ENCODE measurements at regions not wholly inside any gene's neighbourhood (a gene's known extent, or its start where the extent isn't known, plus 50 kb on each side); places are given as distances from the start of the nearest gene placed in this dataset.
"Not testable (repeated sequence)": the region's sequence is repeated elsewhere in the genome, so short reads cannot be mapped to it uniquely, and the experiment has no call there.

DNA sequence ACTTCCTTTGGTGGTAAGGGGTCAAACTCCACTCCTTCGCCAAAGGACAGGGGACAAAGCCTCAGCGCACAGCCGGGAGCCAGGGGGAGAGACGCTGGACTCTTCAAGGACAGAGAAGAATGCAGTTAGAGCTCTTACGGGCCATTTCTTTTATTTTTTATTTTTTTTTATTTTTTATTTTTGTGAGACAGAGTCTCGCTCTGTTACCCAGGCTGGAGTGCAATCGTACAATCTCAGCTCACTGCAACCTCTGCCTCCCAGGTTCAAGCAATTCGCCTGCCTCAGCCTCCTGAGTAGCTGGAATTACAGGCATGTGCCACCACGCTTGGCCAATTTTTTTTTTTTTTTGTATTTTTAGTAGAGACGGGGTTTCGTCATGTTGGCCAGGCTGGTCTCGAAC is 93.2 kb upstream of the RPH3AL start, which contains the start of gene RFLNB:
Gene RFLNB (minus strand): TSS at position 101 of the 400 bp plus-strand sequence.
- not testable (repeated sequence) for H3K9me3 ChIP-seq, H3K36me3 ChIP-seq, DNase-seq, H3K27me3 ChIP-seq, H3K4me3 ChIP-seq

DNA sequence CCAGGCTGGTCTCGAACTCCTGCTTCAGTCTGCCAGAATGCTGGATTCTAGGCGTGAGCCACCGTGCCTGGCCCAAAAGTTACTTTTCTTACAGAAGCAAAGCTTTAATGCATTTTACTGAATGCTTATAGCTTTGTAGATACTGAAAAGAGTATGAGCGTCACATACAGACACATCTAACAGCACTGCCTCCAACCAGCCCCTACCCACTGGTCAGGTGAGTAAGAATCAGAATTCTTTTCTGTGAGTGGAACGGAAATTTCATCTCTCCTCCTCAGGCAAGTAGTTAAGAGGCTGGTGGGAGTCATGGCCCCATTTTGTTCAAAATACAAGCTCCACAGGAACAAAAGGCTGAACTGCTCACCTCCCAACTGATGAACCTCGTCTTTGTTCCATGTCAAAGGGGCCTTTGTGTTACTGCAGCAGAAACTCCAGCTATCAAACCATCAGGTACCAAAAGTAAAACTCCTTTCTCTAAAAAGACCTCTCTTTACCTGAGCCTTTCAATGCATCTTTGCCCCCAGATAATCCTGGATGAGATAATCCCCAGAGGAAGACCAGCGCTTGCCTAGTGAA is 92.4 kb upstream of the RPH3AL start:
- DNase-seq, result no peak
- Histone ChIP-seq H3K36me3 (no peaks in the 10 kb centered on the region), H3K27me3 (no peaks in the 10 kb centered on the region), H3K9me3 (no peaks in the 10 kb centered on the region), H3K4me3 (no peak overlapping the region)

DNA sequence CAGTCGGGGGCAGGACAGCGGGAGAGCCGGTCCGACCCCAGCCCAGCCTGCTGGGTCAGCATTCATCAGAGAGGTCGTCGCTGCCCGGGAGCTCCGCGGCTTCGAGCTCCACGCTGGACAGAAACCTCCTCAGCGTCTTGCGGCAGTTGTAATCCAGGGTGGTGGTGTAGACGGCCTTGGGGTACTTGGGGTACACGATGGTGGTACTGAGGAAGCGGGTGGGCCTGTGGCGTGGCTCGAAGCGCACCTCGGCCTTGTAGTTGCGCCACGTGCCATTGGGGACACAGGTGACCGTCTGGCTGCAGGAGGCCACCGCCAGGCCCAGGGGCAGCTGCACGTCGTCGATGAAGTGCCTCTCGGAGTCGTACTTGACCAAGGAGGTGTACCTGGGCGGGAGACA is 90.5 kb upstream of the RPH3AL start:
- no peaks in the 10 kb centered on the region for H3K36me3 ChIP-seq
- H3K4me3 ChIP-seq, result no peak overlapping the region
- no peaks in the 10 kb centered on the region for H3K27me3 ChIP-seq
- H3K9me3 ChIP-seq, result no peaks in the 10 kb centered on the region
- DNase-seq, result no peak

DNA sequence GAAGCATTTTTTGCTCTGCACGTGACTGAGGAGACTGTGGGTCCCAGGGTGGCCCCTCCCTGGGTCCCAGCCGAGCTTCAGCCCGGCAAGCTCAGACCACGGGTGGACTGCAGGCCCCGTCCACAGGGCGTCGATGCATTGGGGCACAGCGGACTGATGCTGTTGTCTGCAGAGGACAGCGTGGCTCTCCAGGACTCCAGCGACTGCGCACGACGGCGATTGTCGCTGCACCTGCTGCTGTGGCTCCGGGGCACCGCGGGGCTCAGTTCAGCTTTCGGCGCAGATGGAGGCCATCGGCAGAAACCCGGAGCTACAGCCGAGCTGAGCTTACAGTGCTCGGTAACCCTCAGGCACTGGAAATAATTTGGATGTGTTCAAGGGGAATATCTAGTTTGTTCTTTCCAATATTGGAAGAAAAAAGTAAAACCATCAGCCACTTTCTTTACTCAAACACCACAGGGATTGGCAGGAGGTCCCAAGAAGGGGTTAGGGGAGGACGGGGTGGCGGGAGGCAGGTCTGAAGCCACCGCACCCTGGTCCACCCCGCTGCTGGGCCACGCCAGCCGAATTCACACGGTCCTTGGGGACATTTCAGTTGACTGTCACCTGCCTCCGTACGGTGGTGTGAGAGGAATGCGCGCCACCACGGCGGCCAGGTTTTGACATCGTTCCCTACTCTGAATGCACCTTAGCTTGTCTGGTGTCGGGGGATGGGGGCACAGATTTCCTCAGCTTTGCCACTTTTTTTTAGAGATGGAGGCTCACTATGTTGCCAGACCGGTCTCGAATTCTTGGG is 88.7 kb upstream of the RPH3AL start:
- H3K27me3 ChIP-seq, result no peaks in the 10 kb centered on the region
- no peaks in the 10 kb centered on the region for H3K36me3 ChIP-seq
- H3K9me3 ChIP-seq, result no peaks in the 10 kb centered on the region
- DNase-seq, result no peak
- no peak overlapping the region for H3K4me3 ChIP-seq

DNA sequence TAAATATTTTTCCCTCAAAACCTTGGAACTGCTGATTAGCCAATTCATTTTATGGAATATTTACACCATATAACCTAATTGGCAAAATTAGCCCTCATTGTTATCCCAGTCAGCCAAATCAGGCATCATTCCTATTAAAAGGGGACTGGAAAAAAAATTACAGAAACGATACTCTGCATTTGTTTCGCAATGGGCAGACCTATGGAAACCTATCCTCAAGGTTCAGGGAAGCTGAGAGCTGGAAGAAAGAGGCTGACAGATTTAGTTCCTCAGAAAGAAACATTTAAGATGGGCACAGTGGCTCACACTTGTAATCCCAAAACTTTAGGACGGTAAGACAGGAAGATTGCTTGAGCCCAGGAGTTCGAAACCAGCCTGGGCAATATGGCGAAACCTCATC is 85.6 kb upstream of the RPH3AL start:
- no peaks in the 10 kb centered on the region for H3K9me3 ChIP-seq
- H3K4me3 ChIP-seq, result no peak overlapping the region
- H3K27me3 ChIP-seq, result no peaks in the 10 kb centered on the region
- no peaks in the 10 kb centered on the region for H3K36me3 ChIP-seq
- no peak for DNase-seq

DNA sequence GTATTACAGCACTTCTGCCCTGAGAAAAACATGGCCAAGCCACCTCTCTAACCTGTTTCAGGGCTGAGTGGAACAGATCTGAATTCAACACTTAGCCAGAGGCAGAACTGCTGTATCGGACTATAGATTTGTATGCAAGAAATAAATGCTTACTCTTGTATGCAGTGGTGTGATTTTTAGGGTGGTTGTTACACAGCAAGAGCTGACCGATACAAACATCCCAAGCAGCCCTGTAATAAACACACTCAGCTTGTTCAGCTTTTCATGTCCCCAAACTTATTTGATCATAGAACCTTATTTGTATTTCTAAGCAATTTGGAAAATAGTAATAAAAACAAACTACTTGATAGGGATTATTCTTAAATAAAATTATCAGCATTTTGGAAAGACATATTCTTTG is 84.9 kb upstream of the RPH3AL start:
- H3K27me3 ChIP-seq, result no peaks in the 10 kb centered on the region
- no peak for DNase-seq
- no peaks in the 10 kb centered on the region for H3K9me3 ChIP-seq
- no peak overlapping the region for H3K4me3 ChIP-seq
- H3K36me3 ChIP-seq, result no peaks in the 10 kb centered on the region

DNA sequence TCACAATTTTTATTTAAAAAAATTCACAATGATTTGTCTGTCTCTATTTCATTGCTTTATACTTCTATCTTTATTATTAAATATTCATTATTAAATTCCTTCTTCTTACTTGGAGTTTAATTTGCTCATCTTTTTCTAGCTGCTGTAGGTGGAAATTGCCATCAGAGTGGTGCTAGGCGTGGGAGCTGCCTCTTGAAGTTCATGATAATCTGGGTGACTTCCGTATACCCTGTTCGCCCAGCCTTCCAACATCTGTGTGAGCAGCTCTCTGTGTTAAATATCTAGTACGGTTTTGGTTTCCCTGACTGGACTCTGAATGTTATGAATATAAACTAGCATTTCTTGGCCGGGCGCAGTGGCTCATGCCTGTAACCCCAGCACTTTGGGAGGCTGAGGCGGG is 84.0 kb upstream of the RPH3AL start:
- Histone ChIP-seq H3K9me3 (no peaks in the 10 kb centered on the region), H3K27me3 (no peaks in the 10 kb centered on the region), H3K36me3 (no peaks in the 10 kb centered on the region), H3K4me3 (no peak overlapping the region)
- no peak for DNase-seq

DNA sequence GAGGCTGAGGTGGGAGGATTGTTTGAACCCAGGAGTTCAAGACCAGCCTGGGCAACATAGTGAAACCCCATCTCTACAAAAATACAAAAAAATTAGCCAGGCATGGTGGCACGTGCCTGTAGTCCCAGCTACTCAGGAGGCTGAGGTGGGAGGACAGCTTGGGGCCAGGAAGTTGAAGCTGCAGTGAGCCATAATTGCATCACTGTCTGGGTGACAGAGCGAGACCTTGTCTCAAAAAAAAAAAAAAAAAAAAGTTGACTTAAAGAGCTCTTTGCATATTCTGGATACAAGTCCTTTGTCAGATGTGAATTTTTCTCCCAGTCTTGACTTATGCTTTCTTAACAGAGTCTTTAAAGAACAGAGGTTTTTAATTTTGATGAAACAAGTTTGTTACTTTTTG is 79.9 kb upstream of the RPH3AL start:
- H3K27me3 ChIP-seq, DNase-seq, H3K4me3 ChIP-seq, H3K9me3 ChIP-seq, H3K36me3 ChIP-seq: not testable (repeated sequence)

DNA sequence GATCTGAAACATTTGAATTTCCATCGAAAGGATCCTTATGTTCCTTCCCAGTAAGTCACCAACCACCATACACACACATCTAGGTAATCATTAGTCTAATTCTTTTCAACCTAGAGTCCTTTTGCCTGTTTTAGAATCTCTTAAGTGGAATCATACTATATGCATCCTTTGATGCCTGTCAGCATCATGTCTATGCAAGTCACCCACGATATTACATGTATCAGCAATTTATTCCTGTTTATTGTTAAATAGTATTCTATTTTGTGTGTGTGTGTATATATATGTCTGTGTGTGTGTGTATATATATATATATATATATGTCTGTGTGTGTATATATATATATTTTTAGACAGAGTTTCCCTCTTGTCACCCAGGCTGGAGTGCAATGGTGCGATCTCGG is 78.9 kb upstream of the RPH3AL start:
- Histone ChIP-seq H3K27me3 (no peaks in the 10 kb centered on the region), H3K4me3 (no peak overlapping the region), H3K9me3 (peaks cover 2% of the 10 kb centered on the region; the same call in 1 of the 2 replicates), H3K36me3 (no peaks in the 10 kb centered on the region)
- no peak for DNase-seq

DNA sequence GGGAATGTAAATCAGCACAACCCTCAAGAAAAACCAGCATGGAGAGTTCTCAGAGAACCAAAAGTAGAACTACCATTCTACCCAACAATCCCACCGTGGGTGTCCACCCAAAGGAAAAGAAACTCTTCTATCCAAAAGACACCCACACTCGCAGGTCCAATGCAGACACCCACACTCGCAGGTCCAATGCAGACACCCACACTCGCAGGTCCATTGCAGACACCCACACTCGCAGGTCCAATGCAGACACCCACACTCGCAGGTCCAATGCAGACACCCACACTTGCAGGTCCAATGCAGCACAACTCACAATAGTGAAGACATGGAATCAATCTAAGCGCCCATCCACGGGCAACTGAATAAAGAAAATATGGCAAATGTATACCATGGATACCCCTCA is 77.0 kb upstream of the RPH3AL start:
- H3K36me3 ChIP-seq, result no peaks in the 10 kb centered on the region
- no peaks in the 10 kb centered on the region for H3K27me3 ChIP-seq
- DNase-seq, result no peak
- no peak overlapping the region for H3K4me3 ChIP-seq
- H3K9me3 ChIP-seq, result peaks cover 2% of the 10 kb centered on the region; the same call in 1 of the 2 replicates

DNA sequence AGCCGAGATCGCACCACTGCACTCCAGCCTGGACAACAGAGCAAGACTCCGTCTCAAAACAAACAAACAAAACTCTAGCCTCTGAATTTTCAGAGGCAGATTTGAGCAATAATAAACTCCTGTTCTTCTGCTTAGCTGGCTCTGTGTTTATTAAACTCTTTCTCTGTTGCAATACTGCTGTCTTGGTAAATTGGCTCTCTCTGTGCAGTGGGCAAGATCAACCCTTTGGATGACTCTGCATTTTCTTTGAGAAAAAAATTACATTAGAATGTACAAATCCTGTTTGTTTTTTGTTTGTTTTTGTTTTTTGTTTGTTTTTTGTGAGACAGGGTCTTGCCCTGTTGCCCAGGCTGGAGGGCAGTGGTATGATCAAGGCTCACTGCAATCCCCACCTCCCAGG is 75.8 kb upstream of the RPH3AL start:
- Histone ChIP-seq H3K36me3 (no peaks in the 10 kb centered on the region), H3K9me3 (peaks cover 2% of the 10 kb centered on the region; the same call in 1 of the 2 replicates), H3K27me3 (no peaks in the 10 kb centered on the region), H3K4me3 (no peak overlapping the region)
- no peak for DNase-seq

DNA sequence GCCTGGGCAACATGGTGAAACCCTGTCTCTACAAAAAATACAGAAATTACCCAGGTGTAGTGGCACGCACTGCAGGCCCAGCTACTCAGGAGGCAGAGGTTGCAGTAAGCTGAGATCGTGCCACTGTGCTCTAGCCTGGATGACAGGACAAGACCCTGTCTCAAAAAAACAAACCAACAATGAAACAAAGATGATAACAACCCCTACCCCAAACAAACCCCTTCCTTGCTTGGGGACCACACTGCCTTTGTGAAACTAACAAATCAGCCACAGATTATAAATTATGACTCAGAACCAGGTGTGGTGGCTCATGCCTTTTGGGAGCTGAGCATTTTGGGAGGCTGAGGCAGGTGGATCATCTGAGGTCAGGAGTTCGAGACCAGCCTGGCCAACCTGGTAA is 75.3 kb upstream of the RPH3AL start:
- Histone ChIP-seq H3K36me3 (no peaks in the 10 kb centered on the region), H3K9me3 (peaks cover 2% of the 10 kb centered on the region; the same call in 1 of the 2 replicates), H3K4me3 (no peak overlapping the region), H3K27me3 (no peaks in the 10 kb centered on the region)
- DNase-seq, result no peak

DNA sequence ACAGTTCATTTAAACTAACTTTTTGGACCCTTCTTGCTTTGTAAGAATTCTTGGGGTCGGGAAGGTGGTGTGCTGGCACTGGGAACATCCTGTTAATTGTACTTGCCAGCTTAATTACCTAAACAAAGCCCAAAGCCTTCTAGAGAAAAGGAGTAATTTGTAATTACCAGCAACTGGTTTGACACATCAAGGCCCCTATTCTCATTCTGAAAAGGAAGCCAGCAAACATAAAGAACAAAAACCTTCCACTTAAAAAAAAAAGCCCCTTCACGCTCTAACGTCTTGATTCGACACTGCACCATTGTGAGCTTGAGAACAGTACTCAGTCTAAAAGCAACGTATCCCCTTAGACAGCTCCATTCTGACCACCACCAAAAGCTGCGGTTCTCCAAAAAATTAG is 74.7 kb upstream of the RPH3AL start:
- DNase-seq, result no peak
- no peaks in the 10 kb centered on the region for H3K36me3 ChIP-seq
- no peak overlapping the region for H3K4me3 ChIP-seq
- H3K27me3 ChIP-seq, result no peaks in the 10 kb centered on the region
- peaks cover 2% of the 10 kb centered on the region; the same call in 1 of the 2 replicates for H3K9me3 ChIP-seq

DNA sequence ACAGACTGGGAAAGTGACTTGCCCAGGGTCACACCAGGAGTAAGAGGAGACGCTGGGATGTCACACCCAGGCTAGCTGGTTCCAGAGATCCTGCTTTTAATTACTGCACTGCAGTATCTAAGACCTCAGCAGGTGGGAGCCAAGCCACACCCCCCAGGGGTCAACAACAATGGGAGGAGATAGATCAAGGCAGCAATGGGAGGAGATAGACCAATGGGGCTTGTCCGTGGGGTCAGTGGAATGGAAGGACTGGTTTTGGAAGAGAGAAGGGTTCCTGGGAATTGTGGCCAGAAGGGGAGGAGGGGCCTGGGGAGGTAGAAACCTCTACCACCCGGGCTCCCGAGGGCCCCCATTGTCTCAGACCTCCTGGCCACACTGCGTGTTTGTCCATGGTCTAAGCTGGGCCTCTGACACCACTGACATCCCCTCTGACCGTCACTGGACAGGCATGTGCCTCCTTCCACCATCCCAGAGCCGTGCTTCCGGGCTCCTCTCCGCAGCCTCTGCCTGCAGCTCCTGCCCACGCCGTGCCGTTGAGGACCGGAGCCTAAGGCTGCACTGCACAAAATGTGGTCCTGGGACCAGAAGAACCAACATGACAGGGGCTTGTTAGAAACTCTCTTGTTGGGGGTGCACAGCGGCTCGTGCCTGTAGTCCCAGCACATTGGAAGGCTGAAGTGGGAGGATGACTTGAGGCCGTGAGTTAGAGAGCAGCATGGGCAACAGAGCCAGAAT is 69.8 kb upstream of the RPH3AL start:
- H3K36me3 ChIP-seq, result no peaks in the 10 kb centered on the region
- no peak for DNase-seq

DNA sequence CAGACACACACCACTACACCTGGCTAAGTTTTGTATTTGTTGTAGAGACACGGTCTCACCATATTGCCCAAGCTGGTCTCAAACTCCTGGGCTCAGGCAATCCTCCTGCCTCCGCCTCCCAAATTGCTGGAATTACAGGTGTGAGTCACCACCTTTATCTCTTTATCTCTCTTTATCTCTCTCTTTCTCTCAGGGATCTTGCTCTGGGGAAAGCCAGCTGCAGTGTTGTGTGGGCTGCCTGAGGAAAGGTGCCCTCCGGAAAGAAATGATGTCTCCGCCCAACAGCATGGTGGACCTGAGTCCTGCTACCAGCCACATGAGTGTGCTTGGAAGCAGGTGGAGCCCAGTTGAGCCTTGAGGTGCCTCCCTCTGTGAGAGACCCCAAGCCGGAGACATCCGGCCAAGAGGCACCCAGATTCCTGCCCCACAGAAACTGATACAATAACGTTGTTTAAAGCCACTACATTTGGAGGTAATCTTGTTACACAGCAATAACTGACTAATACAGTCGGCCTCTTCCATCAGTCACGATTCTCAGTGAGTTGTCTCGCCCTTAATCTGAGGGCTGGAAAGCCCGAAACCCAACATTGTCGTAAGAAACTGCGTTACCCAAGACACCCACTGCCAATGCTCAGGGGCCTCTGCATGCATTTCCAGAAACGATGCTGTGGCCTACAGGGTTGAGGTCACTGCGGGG is 68.0 kb upstream of the RPH3AL start:
- Histone ChIP-seq H3K27me3 (no peaks in the 10 kb centered on the region), H3K4me3 (no peak overlapping the region), H3K9me3 (no peaks in the 10 kb centered on the region), H3K36me3 (no peaks in the 10 kb centered on the region)
- no peak for DNase-seq

More for the DNA sequence above, 69.8 kb upstream of the RPH3AL start:
- Histone ChIP-seq H3K4me3 (no peak overlapping the region), H3K27me3 (no peaks in the 10 kb centered on the region), H3K9me3 (no peaks in the 10 kb centered on the region)

DNA sequence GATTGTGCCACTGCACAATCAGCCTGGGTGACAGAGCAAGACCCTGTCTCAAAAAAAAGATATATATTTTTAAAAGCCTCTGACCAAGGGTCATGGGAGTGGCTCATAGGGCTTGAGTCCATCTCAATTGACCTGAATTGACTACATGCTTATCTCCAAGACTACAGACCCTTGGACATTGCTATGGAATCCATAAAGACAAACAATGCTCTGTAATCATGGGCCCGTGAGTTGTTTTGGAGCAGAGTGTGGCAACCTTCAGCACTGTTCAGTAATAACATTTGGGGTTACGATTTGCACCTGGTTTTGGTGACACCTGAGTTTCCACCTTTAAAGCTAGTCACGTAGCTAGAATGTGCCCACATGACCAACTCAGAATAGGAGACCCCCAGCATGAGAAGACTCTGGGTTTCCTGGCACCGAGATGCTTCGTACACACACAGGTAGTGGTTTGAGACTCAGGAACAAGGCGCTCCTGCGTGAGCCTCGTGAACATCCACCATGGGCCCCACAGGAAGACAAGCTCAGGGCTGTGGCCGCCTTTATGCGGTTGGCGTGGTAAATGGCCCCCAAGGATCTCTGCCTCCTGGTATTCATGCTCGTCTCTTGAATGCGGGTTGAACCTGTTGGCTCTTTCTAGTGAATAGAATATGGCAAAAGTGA is 66.6 kb upstream of the RPH3AL start:
- H3K4me3 ChIP-seq, result no peak overlapping the region
- H3K27me3 ChIP-seq, result no peaks in the 10 kb centered on the region
- no peaks in the 10 kb centered on the region for H3K36me3 ChIP-seq
- H3K9me3 ChIP-seq, result no peaks in the 10 kb centered on the region
- DNase-seq, result no peak

DNA sequence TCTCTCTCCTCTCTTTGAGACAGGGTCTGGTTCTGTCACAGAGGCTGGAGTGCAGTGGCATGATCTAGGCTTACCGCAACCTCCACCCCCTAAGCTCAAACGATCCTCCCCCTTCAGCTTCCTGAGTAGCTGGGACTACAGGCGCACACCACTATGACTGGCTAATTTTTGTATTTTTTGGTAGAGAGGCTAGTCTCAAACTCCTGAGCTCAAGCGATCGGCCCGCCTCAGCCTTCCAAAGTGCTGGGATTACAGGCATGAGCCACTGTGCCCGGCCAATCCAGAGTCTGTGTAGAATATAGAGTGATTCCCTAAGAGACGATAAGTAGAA is 65.8 kb upstream of the RPH3AL start:
- H3K9me3 ChIP-seq, result no peaks in the 10 kb centered on the region
- H3K27me3 ChIP-seq, result no peaks in the 10 kb centered on the region
- no peak overlapping the region for H3K4me3 ChIP-seq
- H3K36me3 ChIP-seq, result no peaks in the 10 kb centered on the region
- no peak for DNase-seq

All from MG63 (cell line).